IMR-90 (cell line): ENCODE measurements at regions not wholly inside any gene's neighbourhood (a gene's known extent, or its start where the extent isn't known, plus 50 kb on each side); places are given as distances from the start of the nearest gene placed in this dataset.

Experiments
- ATAC-seq: fragments of 200-7000 bp; cut with Tn5 transposase; 2 replicates; pipeline ENCODE4 v1.9.1; 2020; ENCODE audit warnings: low read depth, mild to moderate bottlenecking, moderate library complexity
- BruUV-seq: library from RNA; stranded (reverse); fragments of 400-500 nt; replicated peaks from 2 replicates; lab custom pipeline; 2021; lab: Mats Ljungman, UMichigan
- CTCF ChIA-PET: fragments of 300-600 bp; formaldehyde crosslinking; extraction: SDS; loops from one replicate; lab custom pipeline; 2021; ENCODE audit warnings: antibody characterized with exemption; lab: Yijun Ruan, JAX
- POLR2A ChIA-PET: fragments of 300-600 bp; sonication (Branson Sonifier 250); formaldehyde crosslinking; loops from one replicate; lab custom pipeline; 2022; ENCODE audit warnings: antibody characterized with exemption; ENCODE audit not compliant: unreplicated experiment; lab: Charles Lee
- DNase-seq: peaks from one replicate; pipeline ENCODE4 v3.0.0; 2013
- H2AFZ ChIP-seq: replicated peaks from 2 replicates; pipeline ENCODE3; 2013; ENCODE audit warnings: low read length, mild to moderate bottlenecking; ENCODE audit not compliant: poor library complexity
- H2AK5ac ChIP-seq: 2 replicates; pipeline ENCODE4 v1.6.1; 2013; ENCODE audit warnings: low read depth, low read length, inconsistent platforms
- H2AK9ac ChIP-seq: replicated peaks from 2 replicates; pipeline ENCODE3; 2013; ENCODE audit warnings: mild to moderate bottlenecking, low read depth, low read length, moderate library complexity; ENCODE audit not compliant: poor library complexity
- H2BK120ac ChIP-seq: 2 replicates; pipeline ENCODE4 v1.6.1; 2013; ENCODE audit warnings: low read depth, low read length, inconsistent platforms
- H2BK15ac ChIP-seq: 3 replicates; pipeline ENCODE4 v1.6.1; 2013; ENCODE audit warnings: low read depth, low read length, inconsistent platforms
- H2BK20ac ChIP-seq: 2 replicates; pipeline ENCODE4 v1.6.1; 2013; ENCODE audit warnings: low read depth, mild to moderate bottlenecking, inconsistent platforms, low read length, moderate library complexity
- H2BK5ac ChIP-seq: 2 replicates; pipeline ENCODE4 v1.6.1; 2013; ENCODE audit warnings: mild to moderate bottlenecking, low read depth, low read length, inconsistent platforms; ENCODE audit not compliant: poor library complexity, severe bottlenecking
- H3K14ac ChIP-seq: replicated peaks from 2 replicates; pipeline ENCODE4 v1.6.1; 2013; ENCODE audit warnings: low read depth, low read length, inconsistent platforms
- H3K18ac ChIP-seq: 2 replicates; pipeline ENCODE4 v1.6.1; 2013; ENCODE audit warnings: low read depth, low read length, control low read depth
- H3K23ac ChIP-seq: 2 replicates; pipeline ENCODE4 v1.6.1; 2013; ENCODE audit warnings: low read depth, low read length, inconsistent platforms
- H3K27ac ChIP-seq: 2 replicates; pipeline ENCODE4 v1.5.1; 2013; ENCODE audit warnings: mild to moderate bottlenecking, control low read depth, low read length; ENCODE audit not compliant: insufficient read depth
- H3K27me3 ChIP-seq: 2 replicates; pipeline ENCODE4 v1.6.1; 2013; ENCODE audit warnings: low read length; ENCODE audit not compliant: control insufficient read depth, insufficient read depth
- H3K36me3 ChIP-seq: 2 replicates; pipeline ENCODE4 v1.6.1; 2013; ENCODE audit warnings: low read length, mixed read lengths; ENCODE audit not compliant: control insufficient read depth, insufficient read depth
- H3K4ac ChIP-seq: 2 replicates; pipeline ENCODE4 v1.6.1; 2013; ENCODE audit warnings: low read depth, low read length, inconsistent platforms
- H3K4me1 ChIP-seq: 2 replicates; pipeline ENCODE4 v1.6.1; 2013; ENCODE audit warnings: low read length, mixed read lengths; ENCODE audit not compliant: control insufficient read depth, insufficient read depth
- H3K4me2 ChIP-seq: 2 replicates; pipeline ENCODE4 v1.6.1; 2013; ENCODE audit warnings: low read depth, mild to moderate bottlenecking, control low read depth, low read length, moderate library complexity
- H3K4me3 ChIP-seq: 2 replicates; pipeline ENCODE4 v1.5.1; 2013; ENCODE audit warnings: low read depth, mild to moderate bottlenecking, control low read depth, low read length, moderate library complexity; ENCODE audit not compliant: insufficient read depth
- H3K56ac ChIP-seq: 2 replicates; pipeline ENCODE4 v1.6.1; 2013; ENCODE audit warnings: low read length, inconsistent platforms; ENCODE audit not compliant: insufficient read depth; ENCODE audit errors: extremely low read depth
- H3K79me1 ChIP-seq, 2 experiments: 2 replicates each; pipeline ENCODE4 v1.6.1; 2013; ENCODE audit warnings: low read length in 2 of 2, inconsistent platforms in 1 of 2, low read depth in 1 of 2
- H3K9ac ChIP-seq: 2 replicates; pipeline ENCODE4 v1.6.1; 2013; ENCODE audit warnings: low read depth, low read length, control low read depth
- H3K9me1 ChIP-seq: 2 replicates; pipeline ENCODE4 v1.6.1; 2013; ENCODE audit warnings: low read length, inconsistent platforms; ENCODE audit not compliant: insufficient read depth
- H3K9me3 ChIP-seq: 2 replicates; pipeline ENCODE4 v1.6.1; 2013; ENCODE audit warnings: low read length; ENCODE audit not compliant: control insufficient read depth, insufficient read depth
- H4K20me1 ChIP-seq: 2 replicates; pipeline ENCODE4 v1.6.1; 2013; ENCODE audit warnings: low read length, inconsistent platforms; ENCODE audit not compliant: insufficient read depth
- H4K5ac ChIP-seq: 2 replicates; pipeline ENCODE4 v1.6.1; 2013; ENCODE audit warnings: mild to moderate bottlenecking, low read depth, low read length, control low read depth
- H4K8ac ChIP-seq, 2 experiments: 2 replicates each; pipeline ENCODE4 v1.6.1; 2013; ENCODE audit warnings: low read depth in 2 of 2, low read length in 2 of 2, control low read depth in 1 of 2, inconsistent platforms in 1 of 2
- H4K91ac ChIP-seq: 2 replicates; pipeline ENCODE4 v1.6.1; 2013; ENCODE audit warnings: low read depth, low read length, inconsistent platforms; ENCODE audit not compliant: insufficient read depth
- BHLHE40 ChIP-seq: fragments of 150-350 bp; IDR thresholded peaks from 2 replicates; pipeline ENCODE4 v1.6.1; 2016; ENCODE audit warnings: mild to moderate bottlenecking, low read depth, low read length
- CEBPB ChIP-seq: IDR thresholded peaks from 2 replicates; pipeline ENCODE4 v1.6.1; 2012; ENCODE audit warnings: low read depth, low read length, improper control_type of control experiment
- FOS ChIP-seq: fragments of 150-350 bp; IDR thresholded peaks from 2 replicates; pipeline ENCODE4 v1.6.1; 2016; ENCODE audit warnings: low read depth, low read length
- MAZ ChIP-seq: IDR thresholded peaks from 2 replicates; pipeline ENCODE4 v1.6.1; 2012; ENCODE audit warnings: low read depth, mild to moderate bottlenecking, low read length, improper control_type of control experiment, moderate library complexity, borderline replicate concordance
- MXI1 ChIP-seq: IDR thresholded peaks from 2 replicates; pipeline ENCODE4 v1.6.1; 2012; ENCODE audit warnings: low read depth, mild to moderate bottlenecking, low read length, moderate library complexity, borderline replicate concordance
- NFE2L2 ChIP-seq: fragments of 150-350 bp; IDR thresholded peaks from 2 replicates; pipeline ENCODE4 v1.6.1; 2016; ENCODE audit warnings: low read depth, mild to moderate bottlenecking, low read length
- POLR2A ChIP-seq: IDR thresholded peaks from 2 replicates; pipeline ENCODE4 v1.6.1; 2012; ENCODE audit warnings: mild to moderate bottlenecking, low read depth, low read length
- RCOR1 ChIP-seq: IDR thresholded peaks from 2 replicates; pipeline ENCODE4 v1.6.1; 2012; ENCODE audit warnings: mild to moderate bottlenecking, low read length, improper control_type of control experiment; ENCODE audit not compliant: insufficient replicate concordance
- WGBS, 2 experiments: methylation state at CpG; one replicate each; pipeline versions ENCODE4 v1.1.5 to v1.1.7; 2013; ENCODE audit warnings: missing lambda C conversion rate in 2 of 2; ENCODE audit not compliant: insufficient read length in 1 of 2; ENCODE audit errors: extremely low coverage in 2 of 2; 5-methylcytosine and 5-hydroxymethylcytosine counted together
- dilution Hi-C: fragments of 300-500 bp; cut with HindIII; formaldehyde crosslinking; loops from one replicate; pipeline ENCODE4 v1.14.3; 2018; ENCODE audit warnings: low sequenced_read_pairs; ENCODE audit not compliant: unreplicated experiment
- in situ Hi-C: fragments of 300-500 bp; cut with MboI; formaldehyde crosslinking; loops from 3 replicates; pipeline ENCODE4 v1.14.3; 2019; ENCODE audit warnings: low sequenced_read_pairs, inconsistent platforms, mixed read lengths
- intact Hi-C: fragments of 100-400 bp; cut with micrococcal nuclease; formaldehyde crosslinking; loops from 2 replicates; pipeline ENCODE4 v1.10.0; 2022

- H3K4ac ChIP-seq = no peak overlapping the region; the same call in 1 of the 2 replicates
Observed at GRCh38 chr21:35649186-35649585, 411.1 kb downstream of the SETD4 start.

More at GRCh38 chr21:35649186-35649585, 411.1 kb downstream of the SETD4 start:
- no peaks in the 10 kb centered on the region for H3K9me3 ChIP-seq
- H3K4me2 ChIP-seq = peak overlapping the region; percentile 55; the same call in 1 of the 2 replicates
- H3K27me3 ChIP-seq = no peaks in the 10 kb centered on the region
- H3K18ac ChIP-seq = no peak overlapping the region; the same call in 1 of the 2 replicates
- H2AFZ ChIP-seq = peak overlapping the region; percentile 74
- H4K20me1 ChIP-seq = no peaks in the 10 kb centered on the region
- H2BK20ac ChIP-seq = 0 out of 2 replicates have a peak overlapping the region, but pooled peaks have one; percentile 23
- in situ Hi-C loops = no loop called here
- H2BK15ac ChIP-seq = no peak overlapping the region
- H4K91ac ChIP-seq = no peak overlapping the region
- H2AK9ac ChIP-seq = no peak overlapping the region
- no peak overlapping the region for H3K56ac ChIP-seq
- H3K79me1 ChIP-seq = no peaks in the 10 kb centered on the region
- H3K4me1 ChIP-seq = peaks cover 8% of the 10 kb centered on the region
- 0 out of 2 replicates have a peak overlapping the region, but pooled peaks have one; percentile 18 for H2BK120ac ChIP-seq
- H2AK5ac ChIP-seq = no peak overlapping the region
- WGBS, 2 experiments = no CpG with 5 or more reads among the region's 4 CpGs
- no peak for TF ChIP-seq MXI1
- TF ChIP-seq MAZ = no peak
- TF ChIP-seq POLR2A = no peak
- TF ChIP-seq CEBPB = no peak
- no peak for TF ChIP-seq NFE2L2
- TF ChIP-seq RCOR1 = no peak
- TF ChIP-seq BHLHE40 = no peak
- TF ChIP-seq FOS = no peak
- ChIA-PET CTCF (no interaction called here), POLR2A (no interaction called here)
- H3K14ac ChIP-seq = no peak overlapping the region
- intact Hi-C loops = loop anchor here (10.0 kb wide), 1 partner anchor 904 kb away; no protein-coding TSS in a partner anchor
- dilution Hi-C loops = no loop called here
- no peak overlapping the region for H3K9ac ChIP-seq
- no peak overlapping the region for H3K27ac ChIP-seq
- BruUV-seq = no TSS peak
- H3K4me3 ChIP-seq = no peak overlapping the region
- H2BK5ac ChIP-seq = no peak overlapping the region
- no peak overlapping the region for H3K23ac ChIP-seq
- H3K9me1 ChIP-seq = peaks cover 7% of the 10 kb centered on the region; the same call in 1 of the 2 replicates
- peak overlapping the region in 1 of 2 experiments; percentile 21; a peak in 1 of 4 replicates for H4K8ac ChIP-seq
- H3K36me3 ChIP-seq = no peaks in the 10 kb centered on the region
- H4K5ac ChIP-seq = no peak overlapping the region
- DNase-seq (peak; percentile 70), ATAC-seq (peak; percentile 93)
